Right lobe of liver (tissue), 4 donors: ENCODE measurements at regions not wholly inside any gene's neighbourhood (a gene's known extent, or its start where the extent isn't known, plus 50 kb on each side); places are given as distances from the start of the nearest gene placed in this dataset.

ENCODE experiments used
- CTCF ChIP-seq, 4 donors: fragments of 200-600 bp in 3 of 4; fragments of 450-650 bp in 1 of 4; IDR thresholded peaks; one replicate each; pipeline versions ENCODE4 v1.5.1 to v1.8.0; 2016 to 2022; ENCODE audit warnings: antibody characterized with exemption in 4 of 4, mild to moderate bottlenecking in 2 of 4
- POLR2A ChIP-seq: fragments of 450-650 bp; IDR thresholded peaks from one replicate; pipeline ENCODE4 v1.6.1; 2017; ENCODE audit warnings: antibody characterized with exemption, mild to moderate bottlenecking
- donor health status: DM: no; HTN: no; CAD: no.
- donor health status: DM: no; HTN: no; CAD: no.
- donor health status: DM: no; HTN: yes; CAD: no.

GRCh38 chr10:9069136-9069535 is 1014.6 kb downstream of the GATA3 start:
- TF ChIP-seq CTCF (IDR thresholded peaks at IDR 0.05) (no peak), POLR2A (no peak)
